ENCODE measurements at regions not wholly inside any gene's neighbourhood (a gene's known extent, or its start where the extent isn't known, plus 50 kb on each side); places are given as distances from the start of the nearest gene placed in this dataset.
A peak's percentile ranks its signal among the peaks of the same experiment; 100 is the strongest.

DNA sequence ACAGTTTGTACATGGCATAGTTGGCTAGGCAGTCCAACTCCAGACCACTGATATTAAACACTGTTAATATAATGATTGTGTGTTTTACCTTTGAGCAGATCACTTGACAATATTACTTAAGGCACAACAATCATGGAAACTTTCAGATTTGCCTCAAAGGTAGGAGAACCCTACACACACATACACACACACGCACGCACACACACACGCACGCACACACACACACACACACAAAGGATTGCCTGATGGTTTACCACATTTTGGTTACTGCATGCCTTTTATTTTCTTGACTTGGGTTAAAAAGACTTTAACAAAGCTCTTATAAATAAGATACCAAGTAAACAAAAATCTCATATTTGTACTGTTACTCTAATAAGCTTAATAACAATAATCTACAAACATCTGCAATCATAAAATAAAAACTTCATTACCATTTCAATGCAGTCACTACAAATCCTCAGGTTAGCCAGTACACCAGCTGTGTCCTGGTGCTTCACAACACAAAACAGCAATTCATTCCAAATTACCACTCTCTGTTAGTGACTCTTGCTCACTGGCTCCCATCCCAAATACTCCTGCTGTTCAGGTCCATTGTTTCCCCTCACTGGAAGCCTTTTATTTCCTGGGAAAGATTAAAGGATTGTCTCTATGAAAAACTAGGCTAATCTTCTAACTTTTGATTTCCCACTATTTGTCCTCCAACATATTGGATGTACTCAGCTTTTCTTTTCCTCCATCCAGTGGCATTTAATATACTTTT is 175.2 kb upstream of the ATP2B1 start:
- no peaks in the 10 kb centered on the region for H3K27me3 ChIP-seq (ENCODE audit: control insufficient read depth in 3 of 3, insufficient read depth in 3 of 3, low read length in 2 of 3)
- H3K27ac ChIP-seq (ENCODE audit: low read depth in 1 of 2, low read length in 1 of 2): no peak overlapping the region
- no peak overlapping the region for H3K9ac ChIP-seq (ENCODE audit: insufficient read depth in 1 of 2, low read length in 2 of 2)
- H3K4me3 ChIP-seq: no peak overlapping the region
- TF ChIP-seq, protein P1, sequence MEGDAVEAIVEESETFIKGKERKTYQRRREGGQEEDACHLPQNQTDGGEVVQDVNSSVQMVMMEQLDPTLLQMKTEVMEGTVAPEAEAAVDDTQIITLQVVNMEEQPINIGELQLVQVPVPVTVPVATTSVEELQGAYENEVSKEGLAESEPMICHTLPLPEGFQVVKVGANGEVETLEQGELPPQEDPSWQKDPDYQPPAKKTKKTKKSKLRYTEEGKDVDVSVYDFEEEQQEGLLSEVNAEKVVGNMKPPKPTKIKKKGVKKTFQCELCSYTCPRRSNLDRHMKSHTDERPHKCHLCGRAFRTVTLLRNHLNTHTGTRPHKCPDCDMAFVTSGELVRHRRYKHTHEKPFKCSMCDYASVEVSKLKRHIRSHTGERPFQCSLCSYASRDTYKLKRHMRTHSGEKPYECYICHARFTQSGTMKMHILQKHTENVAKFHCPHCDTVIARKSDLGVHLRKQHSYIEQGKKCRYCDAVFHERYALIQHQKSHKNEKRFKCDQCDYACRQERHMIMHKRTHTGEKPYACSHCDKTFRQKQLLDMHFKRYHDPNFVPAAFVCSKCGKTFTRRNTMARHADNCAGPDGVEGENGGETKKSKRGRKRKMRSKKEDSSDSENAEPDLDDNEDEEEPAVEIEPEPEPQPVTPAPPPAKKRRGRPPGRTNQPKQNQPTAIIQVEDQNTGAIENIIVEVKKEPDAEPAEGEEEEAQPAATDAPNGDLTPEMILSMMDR (IDR thresholded peaks at IDR 0.05; ENCODE audit: control extremely low read depth, extremely low read depth): no peak
- H3K9me3 ChIP-seq (ENCODE audit: control insufficient read depth in 4 of 4, insufficient read depth in 3 of 4, low read length in 3 of 4): no peaks in the 10 kb centered on the region
- DNase-seq (peak in 1 of 3 donors; percentile 62), ATAC-seq (ENCODE audit: insufficient read depth, low FRiP score) (no peak)
- no peaks in the 10 kb centered on the region for H3K36me3 ChIP-seq (ENCODE audit: control insufficient read depth in 4 of 4, insufficient read depth in 4 of 4, low read length in 4 of 4)
- peaks cover 0 to 22% (median 0%) of the 10 kb centered on the region in 5 donors for H3K4me1 ChIP-seq (ENCODE audit: control insufficient read depth in 5 of 5, insufficient read depth in 5 of 5, low read length in 5 of 5)
- WGBS, 2 donors: 94 to 98% methylated on average over 4 of the region's 4 CpGs

DNA sequence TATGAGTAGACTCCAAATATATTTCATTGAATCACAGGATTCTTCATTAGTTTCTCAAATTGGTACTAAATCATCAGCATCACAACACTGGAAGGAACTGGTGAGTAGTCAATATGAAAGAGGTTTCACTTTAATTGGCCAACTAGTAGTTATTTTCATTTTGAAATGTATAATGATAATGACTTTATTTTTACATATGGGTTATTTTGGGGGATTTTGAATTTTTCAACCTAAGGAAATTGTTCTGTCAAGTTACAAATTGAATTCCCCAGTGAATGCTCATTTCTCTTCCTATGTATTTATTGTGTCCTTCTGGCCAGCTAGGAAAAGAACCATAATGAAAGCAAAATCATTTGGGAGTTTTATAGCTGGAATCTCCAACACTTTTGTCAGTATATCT is 174.2 kb upstream of the ATP2B1 start:
- ATAC-seq (ENCODE audit: insufficient read depth, low FRiP score) (no peak), DNase-seq (no peak)
- Histone ChIP-seq H3K9me3 (ENCODE audit: control insufficient read depth in 4 of 4, insufficient read depth in 3 of 4, low read length in 3 of 4) (no peaks in the 10 kb centered on the region), H3K9ac (ENCODE audit: insufficient read depth in 1 of 2, low read length in 2 of 2) (no peak overlapping the region), H3K36me3 (ENCODE audit: control insufficient read depth in 4 of 4, insufficient read depth in 4 of 4, low read length in 4 of 4) (no peaks in the 10 kb centered on the region), H3K27me3 (ENCODE audit: control insufficient read depth in 3 of 3, insufficient read depth in 3 of 3, low read length in 2 of 3) (no peaks in the 10 kb centered on the region), H3K4me1 (ENCODE audit: control insufficient read depth in 5 of 5, insufficient read depth in 5 of 5, low read length in 5 of 5) (peaks cover 0 to 30% (median 3%) of the 10 kb centered on the region in 5 donors), H3K4me3 (no peak overlapping the region), H3K27ac (ENCODE audit: low read depth in 1 of 2, low read length in 1 of 2) (no peak overlapping the region)
- TF ChIP-seq, protein P1 (IDR thresholded peaks at IDR 0.05; ENCODE audit: control extremely low read depth, extremely low read depth): no peak

DNA sequence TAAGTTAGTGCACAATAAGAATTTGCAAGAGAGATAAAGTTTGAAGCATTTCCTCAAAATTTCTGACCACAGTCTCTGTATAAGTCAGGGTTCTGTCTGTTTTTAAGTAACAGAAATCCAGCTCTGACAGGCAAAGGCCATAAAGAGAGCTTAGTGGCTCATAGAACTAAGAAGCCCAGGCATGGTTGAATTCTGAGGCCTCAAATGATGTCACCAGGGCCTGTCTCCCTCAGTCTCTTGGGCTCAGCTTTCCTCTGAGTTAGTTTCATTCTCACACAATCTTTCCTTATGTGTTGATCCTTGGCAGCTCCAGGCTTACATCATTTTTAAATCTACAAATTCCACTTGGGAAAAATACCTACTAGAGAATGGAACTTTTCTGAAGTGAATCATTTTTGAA is 173.4 kb upstream of the ATP2B1 start:
- H3K4me1 ChIP-seq (ENCODE audit: control insufficient read depth in 5 of 5, insufficient read depth in 5 of 5, low read length in 5 of 5): peaks cover 0 to 31% (median 4%) of the 10 kb centered on the region in 5 donors
- ATAC-seq (ENCODE audit: insufficient read depth, low FRiP score): no peak
- no peaks in the 10 kb centered on the region for H3K9me3 ChIP-seq (ENCODE audit: control insufficient read depth in 4 of 4, insufficient read depth in 3 of 4, low read length in 3 of 4)
- no peak for DNase-seq
- no peak overlapping the region for H3K9ac ChIP-seq (ENCODE audit: insufficient read depth in 1 of 2, low read length in 2 of 2)
- no peaks in the 10 kb centered on the region for H3K36me3 ChIP-seq (ENCODE audit: control insufficient read depth in 4 of 4, insufficient read depth in 4 of 4, low read length in 4 of 4)
- H3K27me3 ChIP-seq (ENCODE audit: control insufficient read depth in 3 of 3, insufficient read depth in 3 of 3, low read length in 2 of 3): no peaks in the 10 kb centered on the region
- TF ChIP-seq, protein P1 (IDR thresholded peaks at IDR 0.05; ENCODE audit: control extremely low read depth, extremely low read depth): no peak
- H3K4me3 ChIP-seq: no peak overlapping the region
- no peak overlapping the region for H3K27ac ChIP-seq (ENCODE audit: low read depth in 1 of 2, low read length in 1 of 2)

All from lung (tissue), 11 donors.